ENCODE measurements at regions not wholly inside any gene's neighbourhood (a gene's known extent, or its start where the extent isn't known, plus 50 kb on each side); places are given as distances from the start of the nearest gene placed in this dataset.

- intact Hi-C loops (cut with micrococcal nuclease; ENCODE audit: unreplicated experiment): no loop called here
- no peak for FAIRE-seq
- POLR2A ChIA-PET: no interaction called here
These were observed 216.5 kb upstream of the SOX1 start for GRCh38 chr13:111850458-111850857.

More at GRCh38 chr13:111850458-111850857, 216.5 kb upstream of the SOX1 start:
- ChIA-PET RAD21 (ENCODE audit: unreplicated experiment) (no interaction called here), CTCF (no interaction called here), SMC1A (ENCODE audit: uncharacterized antibody, unreplicated experiment) (no interaction called here)
- Histone ChIP-seq H3K27me3 (replicated peaks in 1 of 2; ENCODE audit: control insufficient read depth in 2 of 2, insufficient read depth in 2 of 2, low read length in 1 of 2) (no peaks in the 10 kb centered on the region), H2AFZ (ENCODE audit: control insufficient read depth, low read depth, low read length) (no peak overlapping the region), H3K36me3 (ENCODE audit: control insufficient read depth in 2 of 2, insufficient read depth in 2 of 2, low read length in 1 of 2) (no peaks in the 10 kb centered on the region), H3K9me3 (replicated peaks; ENCODE audit: control insufficient read depth, insufficient read depth, low read length) (no peaks in the 10 kb centered on the region), H3K4me1 (ENCODE audit: control insufficient read depth, insufficient read depth, low read length) (no peaks in the 10 kb centered on the region), H3K9ac (ENCODE audit: control insufficient read depth, insufficient read depth, low read length) (no peak overlapping the region), H3K79me2 (ENCODE audit: control insufficient read depth, insufficient read depth, low read length) (no peaks in the 10 kb centered on the region), H3K27ac (ENCODE audit: control insufficient read depth, insufficient read depth) (no peak overlapping the region), H3K4me2 (ENCODE audit: control insufficient read depth, insufficient read depth) (no peak overlapping the region), H3K4me3 (no peak overlapping the region), H4K20me1 (ENCODE audit: control insufficient read depth, insufficient read depth) (no peaks in the 10 kb centered on the region)
- ATAC-seq (no peak), DNase-seq (ENCODE audit: low read depth, low spot score) (no peak)
- in situ Hi-C loops (cut with MboI): no loop called here
- WGBS (ENCODE audit: insufficient coverage, insufficient replicate concordance, low lambda C conversion rate, missing lambda C conversion rate): 23% methylated on average over 7 of the region's 7 CpGs
- TF ChIP-seq HDAC6 (IDR thresholded peaks at IDR 0.05; ENCODE audit: unreplicated experiment) (no peak), IKZF1 (conservative IDR thresholded peaks at IDR 0.05) (no peak), NRF1 (conservative IDR thresholded peaks at IDR 0.05; ENCODE audit: low read depth, low read length) (no peak), POLR2AphosphoS2 (IDR thresholded peaks at IDR 0.05; ENCODE audit: low read depth, low read length) (no peak), TCF12 (IDR thresholded peaks at IDR 0.05; ENCODE audit: low read depth, low read length) (no peak), PRDM15 (CRISPR knock-in tag; IDR thresholded peaks at IDR 0.05) (no peak)
- no TSS peak for BruUV-seq (replicated peaks)

Measured in GM12878 (cell line).